Stimulated activated CD4-positive, alpha-beta T cell treated with anti-CD3 and anti-CD28 coated beads, Interleukin-4, amount 100 ng/mL, for 4 hours (primary cell): ENCODE measurements at regions not wholly inside any gene's neighbourhood (a gene's known extent, or its start where the extent isn't known, plus 50 kb on each side); places are given as distances from the start of the nearest gene placed in this dataset.

Source experiments
- DNase-seq, 2 experiments: peaks; one replicate each; pipeline ENCODE4 v3.0.0-alpha.2; 2020

DNA sequence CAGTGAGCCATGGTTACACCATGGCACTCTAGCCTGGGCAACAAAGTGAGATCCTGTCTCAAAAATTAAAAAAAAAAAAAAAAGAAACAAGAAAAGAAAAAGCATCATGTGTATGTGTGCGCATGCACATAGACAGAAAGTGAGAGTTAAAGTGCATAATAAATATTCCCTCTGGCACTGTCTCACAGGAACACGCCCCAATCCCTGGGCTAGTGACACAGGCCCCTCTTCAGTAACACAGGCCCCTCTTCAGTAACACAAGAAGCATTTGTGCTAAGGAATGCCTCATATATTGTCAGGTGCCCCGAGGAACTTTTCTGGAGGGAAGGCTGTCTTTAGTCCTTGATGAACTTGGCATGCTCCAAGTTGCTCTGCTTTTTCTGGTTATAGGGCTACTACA, 57.5 kb downstream of the RPL27A start:
- DNase-seq, result no peak

- no peak for DNase-seq
Measured at GRCh38 chr11:8744423-8744822, 61.8 kb downstream of the RPL27A start.

DNA sequence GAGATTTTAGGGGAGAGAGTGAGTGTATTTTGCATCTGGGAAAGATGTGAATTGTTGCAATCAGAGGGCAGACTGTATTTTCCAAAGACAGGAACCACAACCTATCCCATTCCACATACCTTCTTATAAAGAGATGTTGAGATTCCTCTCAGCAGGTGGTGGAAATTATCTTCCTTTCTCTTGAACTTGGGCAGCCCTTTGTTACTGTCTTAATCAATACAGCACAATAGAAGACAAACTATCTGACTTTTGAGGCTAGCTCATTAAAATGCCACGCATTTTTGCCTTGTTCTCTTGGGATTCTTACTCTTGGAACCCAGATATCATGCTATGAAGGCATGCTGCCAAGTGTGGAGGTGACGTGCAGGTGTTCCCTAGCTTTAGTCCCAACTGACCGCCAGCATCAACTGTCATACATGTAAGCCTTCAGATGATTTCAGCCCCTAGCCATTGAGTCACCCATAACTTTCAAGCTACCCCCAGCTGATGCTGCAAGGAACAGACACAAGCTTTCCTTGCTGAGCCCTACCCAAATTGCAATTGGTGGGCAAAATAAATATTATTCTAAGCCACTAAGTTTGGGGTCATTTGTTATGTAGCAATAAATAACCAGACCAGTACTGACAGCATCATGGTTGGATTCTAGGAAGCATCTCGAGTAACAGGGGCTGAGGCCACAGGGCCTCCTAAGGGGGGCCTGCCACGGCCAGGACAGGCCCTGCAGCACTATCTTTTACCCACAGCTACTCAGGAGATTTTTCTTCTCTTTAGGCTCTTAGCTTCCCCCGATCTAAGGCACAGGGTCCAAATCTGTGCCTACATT, 63.0 kb downstream of the RPL27A start:
- DNase-seq, result no peak

- DNase-seq, result no peak
Measured at GRCh38 chr11:8746331-8746974, 63.9 kb downstream of the RPL27A start.

DNA sequence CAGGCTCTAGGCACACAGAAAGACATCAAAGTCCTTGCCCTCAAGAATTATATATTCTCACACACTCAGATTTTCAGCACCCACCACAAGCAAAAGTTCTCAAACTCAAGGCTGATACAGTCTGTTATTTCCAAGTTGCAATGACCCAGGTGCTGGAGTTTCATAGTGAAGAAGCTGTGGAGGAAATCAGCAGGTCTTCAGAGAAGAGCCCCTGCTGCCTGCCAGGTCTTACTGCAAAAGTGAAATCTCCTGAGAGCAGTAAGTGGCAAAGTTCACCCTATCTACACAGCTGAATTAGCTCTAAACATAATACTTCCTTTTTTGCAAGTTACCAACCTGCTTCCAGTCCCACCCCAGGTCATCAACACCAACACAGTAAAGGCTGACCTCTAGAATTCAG, 64.6 kb downstream of the RPL27A start:
- no peak for DNase-seq

DNA sequence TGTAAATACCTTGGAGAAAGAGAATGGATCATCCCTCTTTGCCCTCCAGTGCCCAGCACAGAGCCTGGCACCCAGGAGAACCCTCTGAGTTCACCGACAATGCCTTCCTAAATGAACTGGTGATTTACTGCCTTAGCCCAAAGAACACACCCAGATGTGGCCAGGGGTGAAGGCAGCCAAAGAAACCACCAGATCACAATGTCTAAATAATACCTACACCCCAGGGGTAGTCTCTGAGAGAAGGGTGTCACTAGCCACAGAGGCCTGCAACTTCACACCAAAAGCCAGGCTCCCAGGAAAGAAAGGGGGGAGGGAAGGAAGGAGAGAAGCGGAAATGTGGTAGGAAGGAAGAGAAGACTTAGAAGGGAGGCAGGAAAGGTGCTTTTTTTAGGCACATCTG, 65.7 kb downstream of the RPL27A start:
- no peak for DNase-seq

GRCh38 chr11:8749202-8749601, 66.6 kb downstream of the RPL27A start:
- DNase-seq, result no peak

DNA sequence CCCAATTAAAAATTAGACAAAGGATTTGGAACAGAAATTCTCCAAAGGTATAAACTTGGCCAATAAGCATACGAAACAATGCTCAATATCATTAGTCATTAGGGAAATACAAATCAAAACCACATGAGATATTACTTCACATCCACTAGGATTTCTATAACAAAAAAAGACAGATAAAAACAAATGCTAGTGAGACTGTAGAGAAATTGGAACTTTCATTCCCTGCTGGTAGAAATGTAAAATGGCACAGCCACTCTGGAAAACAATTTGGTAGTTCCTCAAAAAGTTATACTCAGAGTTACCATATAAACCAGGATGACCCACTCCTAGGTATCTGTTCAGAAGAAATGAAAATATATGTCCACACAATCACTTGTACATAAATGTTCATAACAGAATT, 71.6 kb downstream of the RPL27A start:
- DNase-seq, result no peak

DNA sequence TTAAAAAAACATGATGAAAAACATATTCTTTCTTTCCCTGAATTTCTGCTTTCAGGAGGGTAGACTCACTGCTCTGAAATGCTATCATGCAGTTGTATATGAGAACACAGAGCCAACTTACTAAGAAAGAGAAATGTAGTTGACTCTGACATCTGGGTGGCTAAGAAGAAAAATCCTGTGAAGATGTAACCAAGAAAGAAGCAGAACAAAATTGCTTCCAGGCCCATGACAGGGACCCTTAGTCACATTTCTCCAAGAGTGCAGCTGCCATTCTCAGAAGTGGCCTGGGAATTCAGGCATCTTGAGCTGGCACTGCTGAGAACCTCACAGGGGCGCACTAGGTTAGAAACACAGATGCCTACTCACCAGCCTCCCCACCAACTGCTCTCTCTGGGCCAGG, 73.6 kb downstream of the RPL27A start:
- DNase-seq, result no peak

DNA sequence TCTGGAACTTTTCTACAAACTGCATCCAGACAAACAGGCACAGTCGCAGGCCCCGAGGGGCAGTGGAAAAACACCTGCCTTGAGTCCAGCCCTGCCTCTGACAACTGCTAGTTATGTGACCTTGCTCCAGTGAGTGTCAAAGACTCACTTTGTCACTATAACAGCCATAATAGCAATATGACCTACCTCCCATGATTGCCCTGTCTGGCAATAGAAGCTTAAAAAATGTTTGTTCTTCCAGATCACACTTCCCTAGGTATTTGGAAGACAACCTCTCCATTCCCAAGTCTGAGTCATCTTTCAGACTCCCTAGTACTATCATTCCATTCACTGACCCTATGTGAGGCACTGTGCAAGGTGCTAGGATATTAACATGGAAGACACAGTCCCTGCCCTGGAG, 74.5 kb downstream of the RPL27A start:
- no peak for DNase-seq

GRCh38 chr11:8757533-8757932, 74.9 kb downstream of the RPL27A start:
- DNase-seq, result no peak

DNA sequence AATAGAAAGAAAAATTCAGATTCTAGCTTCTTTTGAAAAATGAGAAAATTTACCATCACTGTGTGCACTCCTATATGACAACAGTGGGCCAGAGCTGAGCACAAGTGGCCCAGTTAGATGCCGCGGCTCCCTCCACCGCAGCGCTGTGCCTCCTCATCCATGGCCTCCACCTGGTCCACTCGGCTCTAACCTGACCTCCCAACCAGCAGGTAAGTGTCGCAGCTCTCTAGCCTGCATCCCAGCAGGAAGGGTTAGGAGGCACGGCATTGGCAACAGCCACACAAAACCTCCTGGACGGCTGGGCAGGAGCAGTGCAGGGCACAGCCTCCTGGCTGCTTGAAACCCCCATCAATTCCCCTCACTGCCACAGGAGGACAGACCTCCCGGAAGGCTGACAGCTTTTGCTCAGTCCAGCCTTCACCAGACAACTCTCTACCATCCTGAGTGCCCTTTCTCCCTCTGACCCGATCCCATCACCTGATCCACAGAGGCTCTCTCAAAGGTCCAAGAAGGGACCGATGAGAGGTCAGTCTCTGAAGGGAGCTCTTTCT, 76.1 kb downstream of the RPL27A start:
- DNase-seq, result no peak

DNA sequence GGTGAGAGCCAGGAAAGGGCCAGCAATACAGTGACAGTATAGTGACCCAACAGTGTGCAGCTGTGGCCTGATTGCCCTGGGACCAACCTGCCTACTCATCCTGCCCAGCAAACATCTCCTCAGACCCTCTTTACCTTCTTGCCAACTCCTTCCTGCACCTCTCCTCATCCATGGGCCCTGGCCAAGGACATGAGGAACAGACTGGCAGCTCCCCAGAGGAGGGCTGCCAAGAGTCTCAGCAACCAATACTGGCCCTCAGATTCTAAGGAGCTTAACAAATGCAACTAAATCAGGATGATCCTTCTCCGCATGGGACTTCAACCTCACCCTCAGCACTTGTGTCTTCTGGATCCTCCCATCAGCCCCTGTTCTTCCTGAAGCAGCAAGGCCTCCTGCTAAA, 77.0 kb downstream of the RPL27A start:
- no peak for DNase-seq

DNA sequence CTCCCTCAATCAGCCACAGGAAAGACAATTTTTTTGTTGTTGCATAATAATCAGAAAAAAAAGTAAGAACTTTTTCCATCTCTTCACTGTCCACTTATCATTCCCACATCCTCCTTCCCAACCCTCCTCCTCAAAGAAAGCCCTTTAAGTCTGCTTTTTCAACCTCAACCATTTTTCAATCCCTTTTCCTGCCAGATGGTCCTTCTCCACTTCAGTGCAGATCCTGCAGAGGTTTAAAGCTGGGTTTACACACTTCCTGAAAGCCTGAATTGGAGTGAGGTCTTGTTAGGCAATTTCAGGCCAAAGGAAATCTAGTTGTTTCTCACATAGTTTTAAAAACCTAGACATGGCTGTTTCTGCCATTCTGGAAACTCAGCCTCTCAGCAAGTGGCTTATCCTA, 78.3 kb downstream of the RPL27A start:
- no peak for DNase-seq

DNA sequence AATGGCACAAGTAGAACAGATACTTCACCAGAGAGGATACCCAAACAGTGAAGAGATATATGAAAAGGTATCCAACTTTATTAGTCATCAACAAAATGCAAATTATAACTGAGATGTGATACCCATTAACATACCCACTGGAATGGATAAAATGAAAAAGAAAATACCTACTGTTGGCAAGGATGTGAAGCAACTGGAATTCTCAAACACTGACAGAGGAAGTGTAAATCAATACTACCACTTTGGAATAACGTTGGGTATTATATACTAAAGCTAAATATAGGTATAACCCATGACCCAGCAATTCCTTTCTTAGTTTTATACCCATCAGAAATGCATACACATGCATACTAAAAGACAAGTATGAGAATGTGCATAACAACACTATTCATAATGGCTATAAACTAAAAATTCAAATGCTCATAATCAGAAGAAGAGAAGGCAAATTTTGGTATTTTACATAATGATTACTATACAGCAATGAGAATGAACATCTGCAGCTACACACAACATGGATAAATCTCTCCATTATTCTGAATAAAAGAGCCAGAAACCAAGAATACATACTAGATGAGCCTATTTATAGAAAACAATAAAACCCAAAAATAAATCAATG, 80.6 kb downstream of the RPL27A start:
- no peak for DNase-seq

GRCh38 chr11:8765294-8765693, 82.7 kb downstream of the RPL27A start:
- DNase-seq, result no peak

GRCh38 chr11:8766043-8766987, 83.7 kb downstream of the RPL27A start:
- no peak for DNase-seq

DNA sequence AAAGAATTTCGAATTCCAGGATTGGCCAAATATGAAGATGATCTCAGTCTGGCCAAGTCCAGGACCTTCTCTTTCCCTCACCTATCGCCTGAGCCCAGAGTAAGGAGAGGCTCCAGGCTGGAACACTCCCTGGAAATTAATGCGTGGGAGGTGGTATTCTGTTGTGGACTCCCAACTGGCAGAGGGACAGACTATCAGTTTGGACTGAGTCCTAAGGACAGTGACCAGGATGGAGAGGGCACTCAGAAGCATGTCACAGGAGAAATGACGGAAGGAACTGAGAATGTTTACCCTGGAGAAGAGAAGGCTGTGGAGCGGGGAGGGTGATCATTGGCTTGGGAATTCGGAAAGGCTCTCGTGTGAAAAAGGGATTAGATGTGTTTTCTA, 84.4 kb downstream of the RPL27A start:
- DNase-seq, result no peak

GRCh38 chr11:8767466-8768142, 85.0 kb downstream of the RPL27A start:
- no peak for DNase-seq

GRCh38 chr11:8768625-8769333, 86.2 kb downstream of the RPL27A start:
- DNase-seq, result no peak
